Right cardiac atrium (tissue), 5 donors: ENCODE measurements at regions not wholly inside any gene's neighbourhood (a gene's known extent, or its start where the extent isn't known, plus 50 kb on each side); places are given as distances from the start of the nearest gene placed in this dataset.

Experiments
- ATAC-seq, 2 donors: fragments of 200-7000 bp; cut with Tn5 transposase; one replicate each; pipeline versions ENCODE4 v1.8.0 to v1.9.1; 2020; ENCODE audit warnings: moderate library complexity in 2 of 2, mild to moderate bottlenecking in 1 of 2
- DNase-seq, 3 donors: peaks; one replicate each; pipeline ENCODE4 v3.0.0-alpha.2; 2020
- H3K27ac ChIP-seq: one replicate; pipeline ENCODE4 v1.5.1; 2013; ENCODE audit warnings: mild to moderate bottlenecking, low read length, control low read depth, moderate library complexity
- H3K27me3 ChIP-seq: one replicate; pipeline ENCODE4 v1.6.1; 2013; ENCODE audit not compliant: control insufficient read depth, insufficient read depth
- H3K4me1 ChIP-seq: one replicate; pipeline ENCODE4 v1.6.1; 2013; ENCODE audit warnings: low read length; ENCODE audit not compliant: control insufficient read depth, insufficient read depth
- H3K4me3 ChIP-seq: one replicate; pipeline ENCODE4 v1.5.1; 2013; ENCODE audit warnings: low read length, control low read depth
- H3K9me3 ChIP-seq: one replicate; pipeline ENCODE4 v1.6.1; 2013; ENCODE audit warnings: low read length; ENCODE audit not compliant: control insufficient read depth
- WGBS: extraction: QIAGEN DNeasy Blood & Tissue Kit; methylation state at CpG from one replicate; pipeline ENCODE4 v1.1.7; 2013; 5-methylcytosine and 5-hydroxymethylcytosine counted together
- intact Hi-C, 4 donors: fragments of 100-400 bp; cut with DNase I; formaldehyde crosslinking; loops; one replicate each; pipeline versions ENCODE4 v1.11.0 to v1.14.0; 2022 to 2023
- donor health status: healthy with polysubstance abuse.
- donor health status: DM: no; HTN: yes; CAD: no.
- donor health status: DM: no; HTN: no; CAD: no.
- donor health status: DM: no; HTN: yes; CAD: no; lungs with severe emphysema.
- donor health status: DM: yes; HTN: yes; CAD: no.

DNA sequence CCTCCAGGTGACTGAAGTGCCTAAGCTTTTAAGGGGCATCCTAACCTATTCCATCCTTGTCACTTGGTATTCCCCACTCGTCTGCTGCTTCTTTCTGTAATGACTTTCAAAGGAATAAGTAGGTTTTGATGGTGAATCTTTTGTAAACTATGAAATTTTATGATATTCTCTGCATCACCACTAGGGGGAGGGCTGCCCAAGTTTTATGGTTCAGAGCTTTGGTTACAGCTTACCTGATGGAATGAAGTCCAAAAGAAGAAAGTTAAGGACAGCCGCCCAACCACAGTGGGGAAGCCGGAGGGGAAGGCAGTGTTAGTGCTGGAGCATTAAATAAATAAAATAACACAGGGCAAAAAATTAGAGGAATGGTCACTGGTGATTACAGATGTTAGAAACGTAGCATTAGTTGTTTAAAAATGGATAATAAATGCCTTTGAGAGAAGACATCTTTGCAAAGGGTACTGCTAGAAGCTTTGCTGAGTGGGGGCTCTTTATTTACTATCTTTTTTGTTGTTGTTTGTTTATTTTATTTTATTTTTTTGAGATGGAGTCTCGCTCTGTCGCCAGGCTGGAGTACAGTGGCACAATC lies 204.9 kb downstream of the GBA3 start:
- no peak for ATAC-seq
- Histone ChIP-seq H3K4me3 (no peak overlapping the region), H3K4me1 (no peaks in the 10 kb centered on the region), H3K9me3 (no peaks in the 10 kb centered on the region), H3K27me3 (no peaks in the 10 kb centered on the region), H3K27ac (no peak overlapping the region)
- no peak for DNase-seq
- 45% methylated on average over 6 of the region's 6 CpGs for WGBS
- intact Hi-C loops: no loop called here

GRCh38 chr4:22895482-22895881 lies 202.7 kb downstream of the GBA3 start:
- DNase-seq (no peak), ATAC-seq (no peak)
- no peaks in the 10 kb centered on the region for H3K4me1 ChIP-seq
- 76% methylated on average over 1 of the region's 1 CpG for WGBS
- H3K27me3 ChIP-seq: no peaks in the 10 kb centered on the region
- no peak overlapping the region for H3K27ac ChIP-seq
- intact Hi-C loops: no loop called here
- no peaks in the 10 kb centered on the region for H3K9me3 ChIP-seq
- no peak overlapping the region for H3K4me3 ChIP-seq

- ATAC-seq (no peak), DNase-seq (no peak)
- Histone ChIP-seq H3K27ac (no peak overlapping the region), H3K4me3 (no peak overlapping the region), H3K27me3 (no peaks in the 10 kb centered on the region), H3K4me1 (no peaks in the 10 kb centered on the region), H3K9me3 (no peaks in the 10 kb centered on the region)
- intact Hi-C loops: no loop called here
Measured at GRCh38 chr4:22884157-22884556, 191.4 kb downstream of the GBA3 start.

- H3K4me3 ChIP-seq: no peak overlapping the region
- no peaks in the 10 kb centered on the region for H3K4me1 ChIP-seq
- ATAC-seq (no peak), DNase-seq (no peak)
- no peak overlapping the region for H3K27ac ChIP-seq
- intact Hi-C loops: no loop called here
- no peaks in the 10 kb centered on the region for H3K27me3 ChIP-seq
- H3K9me3 ChIP-seq: no peaks in the 10 kb centered on the region
Measured at GRCh38 chr4:22881411-22881810, 188.7 kb downstream of the GBA3 start.

- intact Hi-C loops: no loop called here
- ATAC-seq: no peak
Measured at GRCh38 chr4:22877486-22878052, 184.8 kb downstream of the GBA3 start.

GRCh38 chr4:22876270-22876669 lies 183.5 kb downstream of the GBA3 start:
- Histone ChIP-seq H3K9me3 (no peaks in the 10 kb centered on the region), H3K4me3 (no peak overlapping the region), H3K27ac (no peak overlapping the region), H3K4me1 (no peaks in the 10 kb centered on the region), H3K27me3 (no peaks in the 10 kb centered on the region)
- ATAC-seq: no peak
- WGBS: 95% methylated on average over 2 of the region's 2 CpGs
- intact Hi-C loops: no loop called here
- DNase-seq: no peak

More at GRCh38 chr4:22877486-22878052, 184.8 kb downstream of the GBA3 start:
- no peak overlapping the region for H3K27ac ChIP-seq
- DNase-seq: no peak
- WGBS: 81% methylated on average over 16 of the region's 16 CpGs
- no peaks in the 10 kb centered on the region for H3K9me3 ChIP-seq
- no peaks in the 10 kb centered on the region for H3K4me1 ChIP-seq
- H3K27me3 ChIP-seq: no peaks in the 10 kb centered on the region
- H3K4me3 ChIP-seq: no peak overlapping the region

GRCh38 chr4:22875587-22876257 lies 183.0 kb downstream of the GBA3 start:
- Histone ChIP-seq H3K27me3 (no peaks in the 10 kb centered on the region), H3K4me3 (no peak overlapping the region), H3K4me1 (no peaks in the 10 kb centered on the region), H3K27ac (no peak overlapping the region), H3K9me3 (no peaks in the 10 kb centered on the region)
- intact Hi-C loops: no loop called here
- DNase-seq (no peak), ATAC-seq (no peak)
- 76% methylated on average over 4 of the region's 4 CpGs for WGBS

GRCh38 chr4:22874334-22874912 lies 181.7 kb downstream of the GBA3 start:
- no peaks in the 10 kb centered on the region for H3K9me3 ChIP-seq
- no peak overlapping the region for H3K4me3 ChIP-seq
- intact Hi-C loops: no loop called here
- no peaks in the 10 kb centered on the region for H3K4me1 ChIP-seq
- WGBS: 79% methylated on average over 4 of the region's 4 CpGs
- no peaks in the 10 kb centered on the region for H3K27me3 ChIP-seq
- ATAC-seq (no peak), DNase-seq (no peak)
- no peak overlapping the region for H3K27ac ChIP-seq

DNA sequence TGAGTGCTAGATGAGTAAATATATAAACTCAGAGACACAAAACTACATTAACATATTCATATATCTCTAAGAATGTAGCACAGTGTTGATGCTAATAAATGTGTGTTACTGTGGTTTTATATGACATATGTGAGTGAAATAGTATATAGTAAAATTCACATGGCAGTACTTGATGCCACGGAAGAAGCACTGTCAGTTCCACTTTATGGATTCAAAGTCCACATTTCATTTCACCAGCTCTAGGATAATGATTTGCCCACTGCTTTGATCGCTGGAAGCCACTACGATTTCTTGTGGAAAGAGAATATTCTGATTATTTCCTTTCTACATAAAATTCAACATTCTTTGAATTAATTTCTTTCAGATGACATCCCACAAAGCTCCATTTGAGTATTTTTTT lies 181.2 kb downstream of the GBA3 start:
- DNase-seq: no peak

DNA sequence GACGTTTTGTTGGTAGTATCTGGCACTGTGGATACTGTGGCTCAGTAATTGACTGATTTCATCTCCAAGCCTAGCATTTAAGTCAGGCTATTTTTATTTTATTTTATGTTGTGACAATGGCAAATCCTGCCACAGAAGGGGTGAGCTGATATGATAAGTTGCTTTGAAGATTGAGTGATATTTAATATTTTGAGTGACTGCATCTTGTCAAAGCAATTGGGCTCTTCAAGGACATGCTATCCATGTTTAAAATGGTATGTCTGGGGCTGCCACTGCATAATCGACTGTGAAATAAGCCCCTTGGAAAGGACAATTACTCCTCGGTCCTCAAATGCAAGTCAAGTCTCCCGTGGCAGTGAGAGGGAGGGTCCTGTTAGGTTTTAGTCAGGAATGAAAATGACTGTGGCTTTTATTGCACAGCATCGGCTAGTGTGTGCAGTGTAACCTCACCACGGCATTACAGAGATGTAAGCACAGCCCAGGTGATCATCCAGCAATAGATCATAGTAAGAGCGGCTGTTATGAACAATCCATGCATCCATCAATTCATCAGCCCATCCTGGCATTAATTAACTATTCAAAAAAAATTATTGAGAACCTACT lies 178.2 kb downstream of the GBA3 start:
- intact Hi-C loops: no loop called here
- Histone ChIP-seq H3K27me3 (no peaks in the 10 kb centered on the region), H3K4me3 (no peak overlapping the region), H3K9me3 (no peaks in the 10 kb centered on the region), H3K4me1 (no peaks in the 10 kb centered on the region), H3K27ac (no peak overlapping the region)
- 66% methylated on average over 7 of the region's 7 CpGs for WGBS
- no peak for ATAC-seq
- no peak for DNase-seq

More for the DNA sequence above, 181.2 kb downstream of the GBA3 start:
- WGBS: 83% methylated on average over 3 of the region's 3 CpGs
- H3K27me3 ChIP-seq: no peaks in the 10 kb centered on the region
- H3K9me3 ChIP-seq: no peaks in the 10 kb centered on the region
- ATAC-seq: no peak
- no peak overlapping the region for H3K4me3 ChIP-seq
- intact Hi-C loops: no loop called here
- H3K4me1 ChIP-seq: no peaks in the 10 kb centered on the region
- H3K27ac ChIP-seq: no peak overlapping the region

DNA sequence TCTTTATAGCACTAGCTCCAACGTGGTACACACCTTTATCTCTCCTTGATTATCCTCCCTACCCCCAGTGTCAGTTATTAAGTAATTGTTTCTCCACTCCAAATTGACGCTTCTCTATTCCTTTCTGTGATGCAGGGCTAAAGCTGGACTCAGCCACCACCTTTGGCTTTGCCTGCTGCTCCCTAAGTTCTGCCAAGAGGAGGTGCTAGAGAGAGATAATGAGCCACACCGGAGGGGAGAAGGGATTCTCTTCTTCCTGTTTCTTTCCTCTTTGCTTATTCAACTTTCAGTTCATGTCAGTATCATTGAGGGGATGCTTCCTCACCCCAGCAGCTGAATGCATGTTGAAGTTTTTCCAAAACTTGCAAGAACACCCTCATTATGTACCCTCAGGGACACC lies 176.5 kb downstream of the GBA3 start:
- ATAC-seq (no peak), DNase-seq (no peak)
- Histone ChIP-seq H3K4me3 (no peak overlapping the region), H3K27me3 (no peaks in the 10 kb centered on the region), H3K27ac (no peak overlapping the region), H3K4me1 (no peaks in the 10 kb centered on the region), H3K9me3 (no peaks in the 10 kb centered on the region)
- intact Hi-C loops: no loop called here
- WGBS: 37% methylated on average over 3 of the region's 3 CpGs
